Right lobe of liver (tissue), 4 donors: ENCODE measurements at regions not wholly inside any gene's neighbourhood (a gene's known extent, or its start where the extent isn't known, plus 50 kb on each side); places are given as distances from the start of the nearest gene placed in this dataset.

Experiments used
- POLR2A ChIP-seq: fragments of 450-650 bp; IDR thresholded peaks from one replicate; pipeline ENCODE4 v1.6.1; 2017; ENCODE audit warnings: antibody characterized with exemption, mild to moderate bottlenecking
- TF ChIP-seq, protein P1 (sequence below), 4 donors: fragments of 200-600 bp in 3 of 4; fragments of 450-650 bp in 1 of 4; IDR thresholded peaks; one replicate each; pipeline versions ENCODE4 v1.5.1 to v1.8.0; 2016 to 2022; ENCODE audit warnings: antibody characterized with exemption in 4 of 4, mild to moderate bottlenecking in 2 of 4
- donor health status: DM: no; HTN: no; CAD: no.
- donor health status: DM: no; HTN: no; CAD: no.
- donor health status: DM: no; HTN: yes; CAD: no.

DNA sequence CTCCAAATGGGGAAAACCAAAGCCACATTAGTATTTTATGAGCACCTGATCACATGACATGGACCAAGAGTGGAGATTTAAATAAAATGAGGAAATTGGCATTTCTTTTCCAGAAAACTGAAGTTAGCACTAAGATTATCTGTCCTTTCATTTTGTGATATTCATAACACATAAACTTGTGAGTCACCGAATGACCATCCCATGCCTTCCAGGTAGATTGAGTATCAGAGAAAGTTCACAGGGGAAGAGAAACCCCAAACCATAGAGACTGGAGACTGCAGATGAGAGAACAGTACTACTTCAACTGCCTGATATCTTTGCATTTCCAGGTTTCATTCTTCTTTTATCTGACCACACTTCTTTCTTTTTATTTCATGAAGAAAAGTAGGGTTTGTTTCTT is 176.3 kb upstream of the LRP1B start:
- no peak for TF ChIP-seq POLR2A
- TF ChIP-seq, protein P1, sequence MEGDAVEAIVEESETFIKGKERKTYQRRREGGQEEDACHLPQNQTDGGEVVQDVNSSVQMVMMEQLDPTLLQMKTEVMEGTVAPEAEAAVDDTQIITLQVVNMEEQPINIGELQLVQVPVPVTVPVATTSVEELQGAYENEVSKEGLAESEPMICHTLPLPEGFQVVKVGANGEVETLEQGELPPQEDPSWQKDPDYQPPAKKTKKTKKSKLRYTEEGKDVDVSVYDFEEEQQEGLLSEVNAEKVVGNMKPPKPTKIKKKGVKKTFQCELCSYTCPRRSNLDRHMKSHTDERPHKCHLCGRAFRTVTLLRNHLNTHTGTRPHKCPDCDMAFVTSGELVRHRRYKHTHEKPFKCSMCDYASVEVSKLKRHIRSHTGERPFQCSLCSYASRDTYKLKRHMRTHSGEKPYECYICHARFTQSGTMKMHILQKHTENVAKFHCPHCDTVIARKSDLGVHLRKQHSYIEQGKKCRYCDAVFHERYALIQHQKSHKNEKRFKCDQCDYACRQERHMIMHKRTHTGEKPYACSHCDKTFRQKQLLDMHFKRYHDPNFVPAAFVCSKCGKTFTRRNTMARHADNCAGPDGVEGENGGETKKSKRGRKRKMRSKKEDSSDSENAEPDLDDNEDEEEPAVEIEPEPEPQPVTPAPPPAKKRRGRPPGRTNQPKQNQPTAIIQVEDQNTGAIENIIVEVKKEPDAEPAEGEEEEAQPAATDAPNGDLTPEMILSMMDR (IDR thresholded peaks at IDR 0.05), result no peak
